GM12875 (cell line): ENCODE measurements at regions not wholly inside any gene's neighbourhood (a gene's known extent, or its start where the extent isn't known, plus 50 kb on each side); places are given as distances from the start of the nearest gene placed in this dataset.

ENCODE experiments used
- H3K4me3 ChIP-seq: one replicate; pipeline ENCODE4 v1.5.1; 2011; ENCODE audit warnings: low read depth, low read length, control low read depth
- CTCF ChIP-seq: IDR thresholded peaks from 2 replicates; pipeline ENCODE4 v1.5.1; 2011; ENCODE audit warnings: low read depth, mild to moderate bottlenecking, control low read depth, inconsistent platforms, low read length, moderate library complexity, borderline replicate concordance; ENCODE audit not compliant: insufficient read depth

GRCh38 chr2:71800851-71801250, 346.8 kb downstream of the CYP26B1 start:
- H3K4me3 ChIP-seq: no peak overlapping the region
- no peak for TF ChIP-seq CTCF

GRCh38 chr2:71800106-71800809, 346.9 kb downstream of the DYSF start:
- no peak for TF ChIP-seq CTCF
- H3K4me3 ChIP-seq: no peak overlapping the region

- no peak overlapping the region for H3K4me3 ChIP-seq
- TF ChIP-seq CTCF: no peak
These were observed 345.7 kb downstream of the DYSF start for GRCh38 chr2:71799013-71799575.

- peak; percentile 82 for TF ChIP-seq CTCF
These were observed 345.1 kb downstream of the DYSF start for GRCh38 chr2:71798266-71799012.

GRCh38 chr2:71797035-71797810, 343.9 kb downstream of the DYSF start:
- TF ChIP-seq CTCF: no peak
- no peak overlapping the region for H3K4me3 ChIP-seq

More at GRCh38 chr2:71798266-71799012, 345.1 kb downstream of the DYSF start:
- no peak overlapping the region for H3K4me3 ChIP-seq

- TF ChIP-seq CTCF: no peak
These were observed 342.8 kb downstream of the DYSF start for GRCh38 chr2:71796174-71796593.

More at GRCh38 chr2:71796174-71796593, 342.8 kb downstream of the DYSF start:
- H3K4me3 ChIP-seq: no peak overlapping the region
